Left lung (tissue), 4 donors: ENCODE measurements at regions not wholly inside any gene's neighbourhood (a gene's known extent, or its start where the extent isn't known, plus 50 kb on each side); places are given as distances from the start of the nearest gene placed in this dataset.

Source experiments
- ATAC-seq: fragments of 200-7000 bp; cut with Tn5 transposase; one replicate; pipeline ENCODE4 v1.9.1; 2020; ENCODE audit warnings: moderate library complexity
- DNase-seq, 4 donors: peaks; one replicate each; pipeline ENCODE4 v3.0.0-alpha.2; 2013 to 2020
- H3K27ac ChIP-seq, 2 donors: fragments of 200-600 bp; sonication (generic) in 1 of 2; one replicate each; pipeline versions ENCODE4 v1.5.0 to v1.8.0; 2020 to 2021
- H3K27me3 ChIP-seq, 2 donors: fragments of 200-600 bp; sonication (generic) in 1 of 2; one replicate each; pipeline versions ENCODE4 v1.5.0 to v1.8.0; 2020 to 2021
- H3K36me3 ChIP-seq, 2 donors: fragments of 200-600 bp; sonication (generic) in 1 of 2; one replicate each; pipeline versions ENCODE4 v1.5.0 to v1.8.0; 2020 to 2021
- H3K4me1 ChIP-seq, 2 donors: fragments of 200-600 bp; one replicate each; pipeline ENCODE4 v1.8.0; 2021
- H3K4me3 ChIP-seq, 2 donors: fragments of 200-600 bp; sonication (generic) in 1 of 2; one replicate each; pipeline versions ENCODE4 v1.5.0 to v1.8.0; 2020 to 2021; ENCODE audit warnings: mild to moderate bottlenecking in 1 of 2
- H3K9me3 ChIP-seq, 2 donors: fragments of 200-600 bp; sonication (generic) in 1 of 2; one replicate each; pipeline versions ENCODE4 v1.5.0 to v1.8.0; 2020 to 2021
- intact Hi-C, 2 donors: fragments of 100-400 bp; cut with DNase I; formaldehyde crosslinking; loops; one replicate each; pipeline versions ENCODE4 v1.11.2 to v1.14.2; 2022
- microRNA-seq, 2 donors: library from miRNA; unstranded; fragments of <30 nt; microRNA quantifications; one replicate each; pipeline ENCODE4, GENCODE V29; 2019
- TF ChIP-seq, protein P1 (sequence below), 2 donors: fragments of 200-600 bp; sonication (generic) in 1 of 2; IDR thresholded peaks; one replicate each; pipeline versions ENCODE4 v1.5.0 to v1.8.0; 2021; ENCODE audit warnings: antibody characterized with exemption in 2 of 2
- donor health status: DM: no; HTN: yes; CAD: no.
- donor health status: DM: no; HTN: no; CAD: no.

DNA sequence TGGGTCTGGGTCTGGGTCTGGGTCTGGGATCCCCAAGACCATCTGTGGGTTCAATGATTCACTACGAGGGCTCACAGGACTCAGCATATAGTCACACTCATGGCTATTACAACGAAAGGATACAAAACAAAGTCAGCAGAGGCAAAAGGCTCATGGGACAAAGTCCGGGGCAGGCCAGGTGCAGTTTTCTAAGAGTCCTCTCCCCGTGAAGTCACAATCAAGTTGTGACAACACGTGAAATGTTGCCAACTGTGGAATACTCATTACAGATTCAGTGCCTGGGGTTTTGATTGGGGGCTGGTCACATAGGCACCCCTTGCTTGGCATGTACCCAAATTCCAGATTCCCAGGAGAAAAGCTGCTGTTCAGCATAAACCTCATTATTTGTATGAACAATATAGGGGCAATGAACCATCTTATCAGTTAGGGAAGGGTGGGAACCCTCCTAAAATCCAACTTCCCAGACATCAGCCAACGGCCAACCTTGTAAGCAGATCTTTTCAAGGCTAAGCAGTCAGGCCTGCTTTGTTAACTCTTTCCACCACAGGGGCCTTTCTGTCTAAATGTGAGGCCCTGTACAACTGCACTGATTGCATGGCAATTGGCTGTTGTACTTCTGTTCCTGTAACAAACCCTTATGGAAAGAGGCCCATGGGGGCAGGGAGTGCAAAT lies 58.2 kb upstream of the DIPK2B start:
- Histone ChIP-seq H3K9me3 (no peaks in the 10 kb centered on the region), H3K4me3 (no peak overlapping the region), H3K36me3 (no peaks in the 10 kb centered on the region), H3K27me3 (no peaks in the 10 kb centered on the region), H3K4me1 (no peaks in the 10 kb centered on the region), H3K27ac (no peak overlapping the region)
- TF ChIP-seq, protein P1, sequence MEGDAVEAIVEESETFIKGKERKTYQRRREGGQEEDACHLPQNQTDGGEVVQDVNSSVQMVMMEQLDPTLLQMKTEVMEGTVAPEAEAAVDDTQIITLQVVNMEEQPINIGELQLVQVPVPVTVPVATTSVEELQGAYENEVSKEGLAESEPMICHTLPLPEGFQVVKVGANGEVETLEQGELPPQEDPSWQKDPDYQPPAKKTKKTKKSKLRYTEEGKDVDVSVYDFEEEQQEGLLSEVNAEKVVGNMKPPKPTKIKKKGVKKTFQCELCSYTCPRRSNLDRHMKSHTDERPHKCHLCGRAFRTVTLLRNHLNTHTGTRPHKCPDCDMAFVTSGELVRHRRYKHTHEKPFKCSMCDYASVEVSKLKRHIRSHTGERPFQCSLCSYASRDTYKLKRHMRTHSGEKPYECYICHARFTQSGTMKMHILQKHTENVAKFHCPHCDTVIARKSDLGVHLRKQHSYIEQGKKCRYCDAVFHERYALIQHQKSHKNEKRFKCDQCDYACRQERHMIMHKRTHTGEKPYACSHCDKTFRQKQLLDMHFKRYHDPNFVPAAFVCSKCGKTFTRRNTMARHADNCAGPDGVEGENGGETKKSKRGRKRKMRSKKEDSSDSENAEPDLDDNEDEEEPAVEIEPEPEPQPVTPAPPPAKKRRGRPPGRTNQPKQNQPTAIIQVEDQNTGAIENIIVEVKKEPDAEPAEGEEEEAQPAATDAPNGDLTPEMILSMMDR (IDR thresholded peaks at IDR 0.05): no peak
- no peak for DNase-seq
- ATAC-seq: no peak
- intact Hi-C loops: no loop called here

Small RNAs in the stretch of these regions (microRNA-seq; reads per million reads assigned to microRNA genes)
- gene MIR221 (4,835 to 6,578 reads per million in 2 donors), gene MIR222 (1,317 to 1,900 reads per million in 2 donors)
